ENCODE measurements at regions not wholly inside any gene's neighbourhood (a gene's known extent, or its start where the extent isn't known, plus 50 kb on each side); places are given as distances from the start of the nearest gene placed in this dataset.

DNA sequence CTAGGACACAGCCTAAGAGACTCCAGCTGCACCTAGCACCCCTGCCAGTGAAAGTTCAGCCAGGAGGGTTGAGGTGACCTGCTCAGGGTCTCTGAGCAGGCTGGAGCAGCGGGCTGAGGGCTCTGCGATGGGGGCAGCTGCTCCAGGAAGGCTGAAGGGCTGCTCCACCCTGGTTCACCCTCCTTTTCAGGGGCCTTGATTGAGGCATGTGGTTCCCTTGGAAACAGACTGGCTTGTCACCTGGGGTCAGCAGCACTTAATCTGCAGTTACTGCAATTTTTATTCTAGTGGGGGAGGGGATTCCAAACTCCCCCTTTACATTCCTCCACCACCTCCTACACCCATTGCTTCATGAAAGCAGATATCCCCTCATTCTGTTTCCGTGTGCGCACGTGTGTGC is 85.3 kb upstream of the UNC5B start:
- ATAC-seq (ENCODE audit: low read depth) (no peak), DNase-seq (no peak)
- Histone ChIP-seq H3K79me2 (ENCODE audit: control insufficient read depth, insufficient read depth, low read length) (no peaks in the 10 kb centered on the region), H2AFZ (ENCODE audit: insufficient read depth, low read depth, low read length, poor library complexity, severe bottlenecking) (no peak overlapping the region), H3K36me3 (replicated peaks in 1 of 2; ENCODE audit: control extremely low read depth in 1 of 2, control insufficient read depth in 1 of 2, extremely low read depth in 1 of 2, insufficient read depth in 2 of 2, low read length in 1 of 2) (no peaks in the 10 kb centered on the region), H3K4me1 (ENCODE audit: control insufficient read depth in 2 of 2, insufficient read depth in 2 of 2, low read length in 2 of 2) (no peaks in the 10 kb centered on the region), H3K4me3 (ENCODE audit: control extremely low read depth in 1 of 5, extremely low read depth in 1 of 5, insufficient read depth in 1 of 5, low read depth in 2 of 5, low read length in 4 of 5) (no peak overlapping the region), H4K20me1 (ENCODE audit: control insufficient read depth, insufficient read depth, low read length, poor library complexity, severe bottlenecking) (no peaks in the 10 kb centered on the region), H3K9me3 (ENCODE audit: control extremely low read depth in 1 of 3, control insufficient read depth in 2 of 3, insufficient read depth in 1 of 3, low read length in 2 of 3) (peaks cover 0 to 2% (median 0%) of the 10 kb centered on the region in 3 donors), H3K27me3 (replicated peaks in 1 of 4; ENCODE audit: control extremely low read depth in 1 of 4, control insufficient read depth in 3 of 4, insufficient read depth in 4 of 4, low read length in 3 of 4) (peaks cover 0 to 5% (median 2%) of the 10 kb centered on the region in 4 experiments), H3K27ac (ENCODE audit: low read length in 2 of 2) (no peak overlapping the region), H3K4me2 (replicated peaks; ENCODE audit: low read depth, low read length, poor library complexity, severe bottlenecking) (no peak overlapping the region), H3K9ac (ENCODE audit: low read length) (no peak overlapping the region)
- no peak overlapping the region for H3K4me3 Mint-ChIP-seq
- intact Hi-C loops (cut with micrococcal nuclease), result no loop called here
- TF ChIP-seq, protein P1, sequence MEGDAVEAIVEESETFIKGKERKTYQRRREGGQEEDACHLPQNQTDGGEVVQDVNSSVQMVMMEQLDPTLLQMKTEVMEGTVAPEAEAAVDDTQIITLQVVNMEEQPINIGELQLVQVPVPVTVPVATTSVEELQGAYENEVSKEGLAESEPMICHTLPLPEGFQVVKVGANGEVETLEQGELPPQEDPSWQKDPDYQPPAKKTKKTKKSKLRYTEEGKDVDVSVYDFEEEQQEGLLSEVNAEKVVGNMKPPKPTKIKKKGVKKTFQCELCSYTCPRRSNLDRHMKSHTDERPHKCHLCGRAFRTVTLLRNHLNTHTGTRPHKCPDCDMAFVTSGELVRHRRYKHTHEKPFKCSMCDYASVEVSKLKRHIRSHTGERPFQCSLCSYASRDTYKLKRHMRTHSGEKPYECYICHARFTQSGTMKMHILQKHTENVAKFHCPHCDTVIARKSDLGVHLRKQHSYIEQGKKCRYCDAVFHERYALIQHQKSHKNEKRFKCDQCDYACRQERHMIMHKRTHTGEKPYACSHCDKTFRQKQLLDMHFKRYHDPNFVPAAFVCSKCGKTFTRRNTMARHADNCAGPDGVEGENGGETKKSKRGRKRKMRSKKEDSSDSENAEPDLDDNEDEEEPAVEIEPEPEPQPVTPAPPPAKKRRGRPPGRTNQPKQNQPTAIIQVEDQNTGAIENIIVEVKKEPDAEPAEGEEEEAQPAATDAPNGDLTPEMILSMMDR (IDR thresholded peaks at IDR 0.05), result no peak
- no peak for TF ChIP-seq EZH2 (IDR thresholded peaks at IDR 0.05; ENCODE audit: borderline replicate concordance, insufficient read depth, low read depth, low read length, poor library complexity, severe bottlenecking)
- peaks cover 50% of the 10 kb centered on the region for H3K27me3 Mint-ChIP-seq
- ChIA-PET CTCF (no interaction called here), POLR2A (no interaction called here)
- H3K27ac Mint-ChIP-seq, result no peak overlapping the region
- no peaks in the 10 kb centered on the region for H3K9me3 Mint-ChIP-seq (ENCODE audit: insufficient read depth)
- no peaks in the 10 kb centered on the region for H3K4me1 Mint-ChIP-seq
- WGBS (ENCODE audit: insufficient coverage), result 94% methylated on average over 5 of the region's 5 CpGs

DNA sequence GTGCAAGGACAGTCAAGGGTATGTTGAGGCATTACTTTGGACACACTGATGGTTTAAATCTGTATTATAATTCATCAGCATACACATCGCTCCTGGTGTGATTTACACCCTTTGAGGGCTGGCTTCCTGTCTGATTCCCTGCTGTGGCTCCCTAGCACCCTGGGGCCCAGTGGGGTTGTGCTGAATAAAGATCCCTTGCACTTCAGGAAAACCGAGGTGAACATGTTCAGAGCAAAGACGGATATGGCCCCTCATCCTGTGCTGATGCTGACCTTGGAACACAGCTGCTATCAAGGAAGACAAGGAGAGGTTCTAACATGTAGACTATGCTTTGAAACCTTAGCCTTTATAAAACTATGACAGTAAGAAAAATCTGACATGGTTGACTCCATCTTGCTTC is 84.6 kb upstream of the UNC5B start:
- POLR2A ChIA-PET, result no interaction called here
- H3K9me3 Mint-ChIP-seq (ENCODE audit: insufficient read depth), result no peaks in the 10 kb centered on the region

More for the DNA sequence above, 84.6 kb upstream of the UNC5B start:
- TF ChIP-seq, protein P1 (IDR thresholded peaks at IDR 0.05), result no peak
- TF ChIP-seq EZH2 (IDR thresholded peaks at IDR 0.05; ENCODE audit: borderline replicate concordance, insufficient read depth, low read depth, low read length, poor library complexity, severe bottlenecking), result no peak
- Histone ChIP-seq H3K9ac (ENCODE audit: low read length) (no peak overlapping the region), H4K20me1 (ENCODE audit: control insufficient read depth, insufficient read depth, low read length, poor library complexity, severe bottlenecking) (no peaks in the 10 kb centered on the region), H3K4me3 (ENCODE audit: control extremely low read depth in 1 of 5, extremely low read depth in 1 of 5, insufficient read depth in 1 of 5, low read depth in 2 of 5, low read length in 4 of 5) (no peak overlapping the region), H3K4me2 (replicated peaks; ENCODE audit: low read depth, low read length, poor library complexity, severe bottlenecking) (no peak overlapping the region), H3K27me3 (replicated peaks in 1 of 4; ENCODE audit: control extremely low read depth in 1 of 4, control insufficient read depth in 3 of 4, insufficient read depth in 4 of 4, low read length in 3 of 4) (peaks cover 0 to 8% (median 2%) of the 10 kb centered on the region in 4 experiments), H3K79me2 (ENCODE audit: control insufficient read depth, insufficient read depth, low read length) (no peaks in the 10 kb centered on the region), H3K27ac (ENCODE audit: low read length in 2 of 2) (no peak overlapping the region), H3K9me3 (ENCODE audit: control extremely low read depth in 1 of 3, control insufficient read depth in 2 of 3, insufficient read depth in 1 of 3, low read length in 2 of 3) (no peaks in the 10 kb centered on the region), H3K36me3 (replicated peaks in 1 of 2; ENCODE audit: control extremely low read depth in 1 of 2, control insufficient read depth in 1 of 2, extremely low read depth in 1 of 2, insufficient read depth in 2 of 2, low read length in 1 of 2) (no peaks in the 10 kb centered on the region), H3K4me1 (ENCODE audit: control insufficient read depth in 2 of 2, insufficient read depth in 2 of 2, low read length in 2 of 2) (no peaks in the 10 kb centered on the region), H2AFZ (ENCODE audit: insufficient read depth, low read depth, low read length, poor library complexity, severe bottlenecking) (no peak overlapping the region)
- Mint-ChIP-seq H3K27me3 (peaks cover 50% of the 10 kb centered on the region), H3K4me3 (no peak overlapping the region), H3K27ac (no peak overlapping the region), H3K4me1 (no peaks in the 10 kb centered on the region)
- ATAC-seq (ENCODE audit: low read depth) (no peak), DNase-seq (no peak)
- WGBS (ENCODE audit: insufficient coverage), result 79% methylated on average over 3 of the region's 3 CpGs
- intact Hi-C loops (cut with micrococcal nuclease), result no loop called here
- CTCF ChIA-PET, result no interaction called here
